H1 (cell line): ENCODE measurements at regions not wholly inside any gene's neighbourhood (a gene's known extent, or its start where the extent isn't known, plus 50 kb on each side); places are given as distances from the start of the nearest gene placed in this dataset.

Experiments
- CTCF ChIA-PET: fragments of 300-600 bp; sonication (Branson Sonifier 250); formaldehyde crosslinking; loops from one replicate; lab custom pipeline; 2021; ENCODE audit not compliant: partially characterized antibody; lab: Charles Lee
- POLR2A ChIA-PET: fragments of 300-600 bp; sonication (Branson Sonifier 250); formaldehyde crosslinking; loops from one replicate; lab custom pipeline; 2021; ENCODE audit warnings: inconsistent platforms; ENCODE audit not compliant: partially characterized antibody; lab: Charles Lee
- DNase-seq, 2 experiments: peaks; one replicate each; pipeline versions ENCODE4 v3.0.0 to v3.0.0-alpha.2; 2010 to 2022; ENCODE audit warnings: low spot score in 2 of 2, low read depth in 1 of 2, mixed read lengths in 1 of 2
- FAIRE-seq: peaks from 2 replicates; lab custom pipeline; 2011; peaks lifted over from hg19 to GRCh38; lab: Jason Lieb, UNC
- H2AFZ ChIP-seq: 2 replicates; pipeline ENCODE4 v1.8.1; 2012; ENCODE audit warnings: low read length, inconsistent platforms
- H2AK5ac ChIP-seq: 2 replicates; pipeline ENCODE4 v1.6.1; 2013; ENCODE audit warnings: low read depth, low read length
- H2BK120ac ChIP-seq: replicated peaks from 2 replicates; pipeline ENCODE3; 2013; ENCODE audit warnings: low read depth, low read length, inconsistent platforms
- H2BK12ac ChIP-seq: 2 replicates; pipeline ENCODE4 v1.6.1; 2013; ENCODE audit warnings: low read depth, low read length
- H2BK15ac ChIP-seq: 2 replicates; pipeline ENCODE4 v1.6.1; 2013; ENCODE audit warnings: low read length
- H2BK20ac ChIP-seq: 2 replicates; pipeline ENCODE4 v1.6.1; 2013; ENCODE audit warnings: low read length
- H2BK5ac ChIP-seq: 2 replicates; pipeline ENCODE4 v1.6.1; 2013; ENCODE audit warnings: low read depth, low read length
- H3K14ac ChIP-seq: 2 replicates; pipeline ENCODE4 v1.6.1; 2013; ENCODE audit warnings: inconsistent platforms; ENCODE audit not compliant: insufficient read length
- H3K18ac ChIP-seq: 2 replicates; pipeline ENCODE4 v1.6.1; 2013; ENCODE audit warnings: low read length; ENCODE audit errors: extremely low read depth
- H3K23ac ChIP-seq: 2 replicates; pipeline ENCODE4 v1.6.1; 2013; ENCODE audit warnings: inconsistent platforms; ENCODE audit not compliant: insufficient read length
- H3K23me2 ChIP-seq: 2 replicates; pipeline ENCODE4 v1.6.1; 2013; ENCODE audit warnings: low read depth, low read length
- H3K27ac ChIP-seq: 2 replicates; pipeline ENCODE4 v1.6.1; 2011; ENCODE audit warnings: low read depth, low read length, inconsistent platforms
- H3K27me3 ChIP-seq, 4 experiments: replicated peaks in 1 of 4; 1 replicate in 1 of 4; 2 replicates in 3 of 4; pipeline versions ENCODE4 v1.6.1 to v1.8.1; 2011 to 2013; ENCODE audit warnings: low read length in 3 of 4, mild to moderate bottlenecking in 3 of 4, inconsistent platforms in 2 of 4, mixed read lengths in 2 of 4, moderate library complexity in 1 of 4; ENCODE audit not compliant: control insufficient read depth in 3 of 4, insufficient read depth in 3 of 4; ENCODE audit errors: extremely low read depth in 1 of 4
- H3K36me3 ChIP-seq, 4 experiments: 2 replicates each; pipeline versions ENCODE4 v1.6.1 to v1.8.1; 2011 to 2013; ENCODE audit warnings: mild to moderate bottlenecking in 4 of 4, low read length in 3 of 4, moderate library complexity in 2 of 4, control low read depth in 1 of 4, inconsistent platforms in 1 of 4; ENCODE audit not compliant: insufficient read depth in 4 of 4, control insufficient read depth in 2 of 4
- H3K4ac ChIP-seq: replicated peaks from 2 replicates; pipeline ENCODE3; 2013; ENCODE audit warnings: low read length, low read depth, mixed read lengths, inconsistent platforms; ENCODE audit not compliant: insufficient read length
- H3K4me1 ChIP-seq, 4 experiments: replicated peaks in 1 of 4; 1 replicate in 1 of 4; 2 replicates in 3 of 4; pipeline versions ENCODE4 v1.6.1 to v1.8.1; 2011 to 2013; ENCODE audit warnings: low read length in 3 of 4, inconsistent platforms in 2 of 4, mixed read lengths in 1 of 4; ENCODE audit not compliant: insufficient read depth in 4 of 4, control insufficient read depth in 3 of 4
- H3K4me2 ChIP-seq, 2 experiments: 2 replicates each; pipeline versions ENCODE4 v1.6.1 to v1.8.1; 2011 to 2013; ENCODE audit warnings: low read depth in 2 of 2, low read length in 2 of 2, control low read depth in 1 of 2, inconsistent platforms in 1 of 2, mild to moderate bottlenecking in 1 of 2; ENCODE audit not compliant: insufficient read depth in 1 of 2
- H3K4me3 ChIP-seq, 4 experiments: fragments of 200-600, 300-600 bp in 1 of 4; sonication (generic), shearing (Covaris generic), sonication (Bioruptor Twin) in 1 of 4; 2 replicates each; pipeline versions ENCODE4 v1.5.1 to v1.8.1; 2011 to 2016; ENCODE audit warnings: low read length in 4 of 4, low read depth in 3 of 4, control low read depth in 2 of 4, inconsistent platforms in 2 of 4, mild to moderate bottlenecking in 2 of 4, mixed read lengths in 1 of 4, moderate library complexity in 1 of 4; ENCODE audit not compliant: insufficient read depth in 2 of 4; ENCODE audit errors: extremely low read depth in 1 of 4
- H3K56ac ChIP-seq: replicated peaks from 2 replicates; pipeline ENCODE3; 2013; ENCODE audit warnings: low read depth, mild to moderate bottlenecking, mixed read lengths, low read length, inconsistent platforms; ENCODE audit not compliant: insufficient read length
- H3K79me1 ChIP-seq: 2 replicates; pipeline ENCODE4 v1.6.1; 2013; ENCODE audit warnings: low read depth, low read length, control low read depth
- H3K79me2 ChIP-seq, 2 experiments: 2 replicates each; pipeline versions ENCODE4 v1.6.1 to v1.8.1; 2012 to 2013; ENCODE audit warnings: low read length in 2 of 2, mild to moderate bottlenecking in 2 of 2, inconsistent platforms in 1 of 2; ENCODE audit not compliant: insufficient read depth in 2 of 2, control insufficient read depth in 1 of 2
- H3K9ac ChIP-seq, 4 experiments: replicated peaks in 1 of 4; 1 replicate in 1 of 4; 2 replicates in 3 of 4; pipeline versions ENCODE4 v1.6.1 to v1.8.1; 2011 to 2013; ENCODE audit warnings: low read depth in 3 of 4, low read length in 3 of 4, control low read depth in 2 of 4, mild to moderate bottlenecking in 2 of 4, moderate library complexity in 2 of 4, inconsistent platforms in 1 of 4; ENCODE audit errors: extremely low read depth in 1 of 4
- H3K9me3 ChIP-seq, 2 experiments: 2 replicates each; pipeline versions ENCODE4 v1.6.1 to v1.8.1; 2012 to 2013; ENCODE audit warnings: mild to moderate bottlenecking in 2 of 2, moderate library complexity in 2 of 2, control low read depth in 1 of 2, inconsistent platforms in 1 of 2, low read depth in 1 of 2, low read length in 1 of 2, mixed read lengths in 1 of 2; ENCODE audit not compliant: insufficient read depth in 2 of 2
- H4K20me1 ChIP-seq, 2 experiments: replicated peaks in 1 of 2; 2 replicates each; pipeline versions ENCODE3 to v1.8.1; 2011 to 2013; ENCODE audit warnings: inconsistent platforms in 2 of 2, low read length in 2 of 2, mild to moderate bottlenecking in 1 of 2; ENCODE audit not compliant: insufficient read depth in 2 of 2, control insufficient read depth in 1 of 2
- H4K5ac ChIP-seq: 2 replicates; pipeline ENCODE4 v1.6.1; 2013; ENCODE audit warnings: low read length, low read depth, mixed read lengths, inconsistent platforms; ENCODE audit not compliant: insufficient read length
- H4K8ac ChIP-seq: 2 replicates; pipeline ENCODE4 v1.8.0; 2013; ENCODE audit warnings: mild to moderate bottlenecking, moderate library complexity, low read length, inconsistent platforms; ENCODE audit not compliant: insufficient read depth; ENCODE audit errors: extremely low read depth
- H4K91ac ChIP-seq: replicated peaks from 2 replicates; pipeline ENCODE3; 2013; ENCODE audit warnings: low read length, mixed read lengths, inconsistent platforms; ENCODE audit not compliant: insufficient read length
- CBX5 ChIP-seq: fragments of 300-800, 300-1000 bp; sonication (generic); IDR thresholded peaks from 2 replicates; pipeline ENCODE4 v1.7.1; 2016; ENCODE audit warnings: antibody characterized with exemption, low read length, low read depth
- CBX8 ChIP-seq: fragments of 300-800, 300-1000 bp; sonication (generic); IDR thresholded peaks from 2 replicates; pipeline ENCODE4 v1.7.1; 2016; ENCODE audit warnings: low read depth, low read length, borderline replicate concordance
- CREB1 ChIP-seq: IDR thresholded peaks from 2 replicates; pipeline ENCODE4 v1.6.1; 2012; ENCODE audit warnings: inconsistent platforms
- GTF2F1 ChIP-seq: IDR thresholded peaks from 2 replicates; pipeline ENCODE4 v1.6.1; 2012; ENCODE audit warnings: low read depth, low read length, improper control_type of control experiment, borderline replicate concordance
- JUN ChIP-seq: IDR thresholded peaks from 2 replicates; pipeline ENCODE4 v1.6.1; 2011; ENCODE audit warnings: low read depth, mild to moderate bottlenecking, improper control_type of control experiment, low read length
- KDM1A ChIP-seq: fragments of 200-600, 300-600 bp; sonication (generic); IDR thresholded peaks from 2 replicates; pipeline ENCODE4 v1.7.1; 2016; ENCODE audit warnings: mild to moderate bottlenecking, low read length, borderline replicate concordance
- POLR2A ChIP-seq, 2 experiments: IDR thresholded peaks; 1 replicate in 1 of 2; 2 replicates in 1 of 2; pipeline ENCODE4 v1.6.1; 2011; ENCODE audit warnings: low read depth in 2 of 2, low read length in 2 of 2, mild to moderate bottlenecking in 2 of 2; ENCODE audit errors: control extremely low read depth in 1 of 2
- POU5F1 ChIP-seq: IDR thresholded peaks from 2 replicates; pipeline ENCODE4 v1.6.1; 2011; ENCODE audit warnings: low read depth, mild to moderate bottlenecking, low read length, moderate library complexity
- SIRT6 ChIP-seq: IDR thresholded peaks from one replicate; pipeline ENCODE4 v1.7.1; 2012; ENCODE audit warnings: low read length, inconsistent platforms
- SP4 ChIP-seq: IDR thresholded peaks from 2 replicates; pipeline ENCODE4 v1.6.1; 2012; ENCODE audit warnings: low read length, inconsistent platforms
- WGBS, 2 experiments: shearing (Covaris generic) in 1 of 2; methylation state at CpG; one replicate each; pipeline versions ENCODE4 v1.1.6 to v1.1.7; 2013 to 2015; ENCODE audit warnings: low lambda C conversion rate in 2 of 2, mixed read lengths in 2 of 2, inconsistent platforms in 1 of 2, low coverage in 1 of 2, missing lambda C conversion rate in 1 of 2; ENCODE audit not compliant: insufficient replicate concordance in 2 of 2, insufficient coverage in 1 of 2, insufficient read length in 1 of 2; ENCODE audit errors: extremely low coverage in 1 of 2, missing lambda C conversion rate in 1 of 2; 5-methylcytosine and 5-hydroxymethylcytosine counted together

- no peak overlapping the region for H2BK12ac ChIP-seq
- H3K23me2 ChIP-seq, result no peaks in the 10 kb centered on the region; the same call in 1 of the 2 replicates
- FAIRE-seq (no peak), DNase-seq (no peak)
- H2BK15ac ChIP-seq, result no peak overlapping the region
- no peaks in the 10 kb centered on the region for H3K79me1 ChIP-seq
- H3K27me3 ChIP-seq, result no peaks in the 10 kb centered on the region
- no peak overlapping the region for H2BK120ac ChIP-seq
- H3K4ac ChIP-seq, result no peak overlapping the region
- no peak overlapping the region for H4K8ac ChIP-seq
- no peaks in the 10 kb centered on the region for H4K20me1 ChIP-seq
- no peaks in the 10 kb centered on the region for H3K79me2 ChIP-seq
- no peak overlapping the region for H3K18ac ChIP-seq
- 92% methylated on average over 4 of the region's 4 CpGs; no CpG with 5 or more reads in 1 of the 2 experiments for WGBS, 2 experiments
- no peak overlapping the region for H4K91ac ChIP-seq
- H3K14ac ChIP-seq, result no peak overlapping the region
- H2BK20ac ChIP-seq, result no peak overlapping the region
- H3K4me1 ChIP-seq, result peaks cover 0 to 3% (median 2%) of the 10 kb centered on the region in 4 experiments; a peak in 2 of 7 replicates
- H2BK5ac ChIP-seq, result no peak overlapping the region
- no peak for TF ChIP-seq POU5F1
- no peak for TF ChIP-seq CREB1
- no peak for TF ChIP-seq CBX5
- TF ChIP-seq KDM1A, result no peak
- TF ChIP-seq SP4, result no peak
- no peak for TF ChIP-seq POLR2A (IDR thresholded peaks at IDR 0.05; ENCODE audit: control extremely low read depth in 1 of 2, low read depth in 2 of 2, low read length in 2 of 2)
- no peak for TF ChIP-seq SIRT6
- no peak for TF ChIP-seq CBX8
- no peak for TF ChIP-seq JUN
- TF ChIP-seq GTF2F1, result no peak
- H3K23ac ChIP-seq, result no peak overlapping the region
- no peak overlapping the region for H3K9ac ChIP-seq
- no peak overlapping the region for H3K4me2 ChIP-seq
- H3K36me3 ChIP-seq, result no peaks in the 10 kb centered on the region
- no peak overlapping the region for H3K27ac ChIP-seq
- no peak overlapping the region for H4K5ac ChIP-seq
- POLR2A ChIA-PET, result no interaction called here
- H2AFZ ChIP-seq, result no peak overlapping the region
- H2AK5ac ChIP-seq, result no peak overlapping the region
- CTCF ChIA-PET, result no interaction called here
- H3K4me3 ChIP-seq, result no peak overlapping the region
- no peak overlapping the region for H3K56ac ChIP-seq
- H3K9me3 ChIP-seq, result no peaks in the 10 kb centered on the region
Observed at GRCh38 chr5:68464424-68464823, 248.9 kb downstream of the PIK3R1 start.
